ENCODE measurements at regions not wholly inside any gene's neighbourhood (a gene's known extent, or its start where the extent isn't known, plus 50 kb on each side); places are given as distances from the start of the nearest gene placed in this dataset.

- DNase-seq (ENCODE audit: low read depth), result no peak
Observed at GRCh38 chr14:82138431-82138830, 604.8 kb upstream of the SEL1L start.

DNA sequence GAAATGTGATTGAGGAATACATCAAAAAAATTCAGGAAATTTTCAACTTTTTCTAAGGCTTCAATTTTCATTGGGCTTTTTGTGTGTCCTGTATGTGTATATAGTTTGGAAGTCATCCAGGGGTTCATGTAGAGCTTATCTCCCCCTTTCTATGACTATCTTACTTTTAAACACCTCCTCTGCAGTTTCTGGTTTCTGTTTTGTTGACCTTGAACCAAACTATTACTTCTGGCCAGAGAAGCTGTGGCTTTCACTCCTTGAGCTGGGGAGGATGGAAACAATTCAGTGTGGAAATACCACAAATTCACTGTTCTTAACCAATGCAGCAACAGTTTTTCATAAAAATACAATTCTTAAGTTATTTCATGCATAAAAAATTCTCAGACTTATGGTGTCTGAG lies 613.2 kb upstream of the SEL1L start:
- no peak for DNase-seq (ENCODE audit: low read depth)

DNA sequence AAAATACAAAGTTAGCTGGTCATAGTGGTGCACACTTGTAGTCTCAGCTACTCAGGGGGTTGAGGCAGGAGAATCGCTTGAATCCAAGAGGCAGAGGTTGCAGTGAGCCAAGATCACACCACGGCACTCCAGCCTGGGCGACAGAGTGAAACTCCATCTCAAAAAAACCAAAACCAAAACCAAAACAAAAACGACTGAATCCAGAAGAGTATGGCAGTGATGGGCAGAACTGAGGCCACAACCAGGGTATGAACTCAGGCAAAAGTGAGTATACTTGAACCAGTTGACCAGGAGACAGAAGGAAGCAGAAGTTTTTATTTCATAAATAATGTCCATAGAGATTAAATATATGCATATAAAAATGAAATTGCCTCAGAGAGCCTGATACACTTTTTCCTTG lies 620.0 kb upstream of the SEL1L start:
- DNase-seq (ENCODE audit: low read depth), result no peak

DNA sequence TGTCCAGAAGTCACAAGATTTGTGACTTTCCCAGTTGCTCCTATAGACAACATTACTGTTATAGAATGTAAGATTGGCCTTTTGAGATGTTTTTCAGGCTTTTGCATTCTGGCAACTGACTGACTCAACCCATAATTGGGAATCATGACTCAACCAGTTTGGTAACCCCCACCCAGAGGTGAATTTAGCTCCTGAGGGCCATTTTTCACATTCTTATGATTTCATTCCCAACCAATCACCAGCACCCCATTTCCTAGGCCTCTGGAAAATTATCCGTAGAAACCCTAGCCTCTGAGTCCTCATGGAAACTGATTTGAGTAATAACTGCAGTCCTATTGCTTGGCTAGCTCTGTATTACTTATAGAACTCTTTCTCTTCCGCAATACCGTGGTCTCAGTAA lies 626.0 kb upstream of the SEL1L start:
- no peak for DNase-seq (ENCODE audit: low read depth)

GRCh38 chr14:82180139-82180538 lies 646.5 kb upstream of the SEL1L start:
- DNase-seq (ENCODE audit: low read depth), result no peak

DNA sequence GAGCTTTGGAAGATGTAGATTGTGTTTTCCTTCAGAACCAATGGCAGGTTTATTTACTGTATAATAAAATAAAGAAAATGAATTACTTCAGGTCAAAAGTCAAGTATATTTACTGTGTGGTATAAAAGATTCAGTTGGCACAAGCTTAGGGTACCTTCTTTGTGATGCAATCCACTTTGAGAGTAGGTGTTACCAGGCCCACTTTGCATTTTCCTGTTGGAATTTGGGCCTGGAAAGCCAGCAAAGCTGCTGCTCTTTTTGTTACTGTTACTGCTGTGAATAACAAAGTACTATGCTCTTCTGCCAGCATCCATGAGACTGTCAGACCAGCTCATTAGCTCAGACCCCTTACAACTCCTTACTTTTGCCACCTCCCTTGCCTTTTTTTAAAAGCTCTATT lies 649.0 kb upstream of the SEL1L start:
- no peak for DNase-seq (ENCODE audit: low read depth)

DNA sequence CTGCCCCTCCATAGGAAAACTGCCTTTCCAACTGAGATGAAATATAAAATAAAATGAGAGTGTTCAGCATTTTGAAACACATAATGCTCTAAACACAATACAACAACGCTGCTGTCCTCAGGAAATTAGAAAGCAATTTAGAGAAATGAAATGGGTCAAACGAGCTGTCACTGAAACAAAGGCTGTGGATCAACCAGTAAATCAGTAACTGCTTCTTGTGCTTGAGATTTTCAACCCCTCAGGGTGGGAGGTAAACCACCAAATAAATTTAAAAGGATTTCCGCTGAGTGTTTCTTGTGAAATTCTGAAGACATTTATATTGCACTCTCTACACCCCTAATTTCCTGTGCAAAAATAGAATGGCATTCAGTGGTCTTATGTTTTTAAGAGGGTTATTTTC lies 657.1 kb upstream of the SEL1L start:
- no peak for DNase-seq (ENCODE audit: low read depth)

- DNase-seq (ENCODE audit: low read depth), result no peak
Observed at GRCh38 chr14:82192387-82192786, 658.7 kb upstream of the SEL1L start.

DNA sequence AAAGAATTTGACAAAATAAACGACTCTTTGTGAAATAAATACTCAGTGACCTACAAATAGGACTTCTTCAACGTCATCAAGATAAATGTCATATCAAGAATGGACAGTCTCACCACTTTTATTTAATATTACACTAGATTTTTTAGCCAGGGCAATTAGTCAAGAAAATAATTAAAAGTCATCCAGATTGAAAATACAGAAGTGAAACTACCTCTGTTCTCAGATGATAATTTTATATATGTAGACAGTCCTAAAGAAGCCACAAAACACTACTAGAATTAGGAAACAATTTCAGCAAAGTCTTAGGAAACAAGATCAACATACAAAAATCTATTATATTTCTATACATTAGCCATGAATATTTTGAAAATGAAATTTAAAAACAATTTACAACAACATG lies 689.6 kb upstream of the SEL1L start:
- DNase-seq (ENCODE audit: low read depth), result no peak

DNA sequence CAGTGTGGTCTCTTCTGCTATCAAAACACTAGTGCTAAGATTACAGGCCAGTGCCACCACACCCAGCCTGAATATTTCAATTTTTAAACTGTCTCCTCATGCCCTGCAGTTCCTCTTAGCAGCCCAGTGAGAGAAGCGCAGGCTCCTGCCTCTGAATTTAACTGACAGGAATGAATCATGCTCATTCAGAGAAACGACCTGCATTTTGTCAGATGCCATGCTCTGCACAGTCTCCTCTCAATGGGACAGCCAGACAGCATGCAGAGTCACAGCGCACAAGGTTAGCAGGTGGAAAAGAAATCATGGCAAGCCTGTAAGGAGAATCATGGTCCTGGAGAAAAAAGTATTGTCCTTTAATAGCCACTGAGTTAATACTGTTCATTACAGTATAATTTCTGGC lies 691.0 kb upstream of the SEL1L start:
- no peak for DNase-seq (ENCODE audit: low read depth)

DNA sequence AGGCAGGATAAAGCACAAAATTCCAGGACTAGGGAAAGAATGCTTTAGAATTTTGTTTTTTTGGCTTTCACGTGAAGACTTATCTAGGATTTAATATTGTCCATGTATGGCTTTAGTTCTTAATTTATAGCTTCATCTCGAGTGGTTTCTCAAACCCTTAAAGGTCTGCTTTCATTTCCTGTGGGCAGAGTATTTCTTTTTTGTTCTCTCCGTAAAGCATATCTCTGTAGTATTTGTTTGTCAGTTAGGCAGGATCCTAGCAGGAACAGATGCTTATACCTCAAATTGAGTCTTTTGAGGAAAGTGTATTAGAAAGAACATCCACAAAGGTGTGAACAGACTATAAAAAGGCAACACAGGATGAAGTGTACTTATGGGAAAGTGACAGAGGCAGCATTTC lies 697.1 kb upstream of the SEL1L start:
- DNase-seq (ENCODE audit: low read depth), result no peak

- DNase-seq (ENCODE audit: low read depth), result no peak
Observed at GRCh38 chr14:82238649-82239048, 705.0 kb upstream of the SEL1L start.

- DNase-seq (ENCODE audit: low read depth), result no peak
Observed at GRCh38 chr14:82239223-82239622, 705.6 kb upstream of the SEL1L start.

- no peak for DNase-seq (ENCODE audit: low read depth)
Observed at GRCh38 chr14:82244791-82245190, 711.1 kb upstream of the SEL1L start.

DNA sequence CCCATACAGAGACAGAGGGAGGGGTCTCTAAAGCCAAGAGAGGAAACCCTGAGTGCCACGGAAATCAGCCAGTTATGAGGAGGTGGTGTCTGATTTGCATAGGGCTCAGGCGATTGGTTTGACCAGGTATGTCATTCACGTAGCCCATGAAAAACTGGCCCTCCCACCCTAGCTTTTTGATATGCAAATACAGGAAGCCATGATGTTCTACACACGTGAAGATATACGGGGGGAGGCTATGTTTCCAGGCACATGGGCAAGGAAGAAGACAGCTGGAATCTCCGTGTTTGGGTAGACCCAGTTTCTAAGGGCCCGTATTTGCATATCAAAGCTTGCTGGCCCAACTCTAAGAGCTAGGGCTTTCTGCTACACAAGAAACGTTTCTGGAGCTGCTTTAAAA lies 717.8 kb upstream of the SEL1L start:
- DNase-seq (ENCODE audit: low read depth), result no peak

DNA sequence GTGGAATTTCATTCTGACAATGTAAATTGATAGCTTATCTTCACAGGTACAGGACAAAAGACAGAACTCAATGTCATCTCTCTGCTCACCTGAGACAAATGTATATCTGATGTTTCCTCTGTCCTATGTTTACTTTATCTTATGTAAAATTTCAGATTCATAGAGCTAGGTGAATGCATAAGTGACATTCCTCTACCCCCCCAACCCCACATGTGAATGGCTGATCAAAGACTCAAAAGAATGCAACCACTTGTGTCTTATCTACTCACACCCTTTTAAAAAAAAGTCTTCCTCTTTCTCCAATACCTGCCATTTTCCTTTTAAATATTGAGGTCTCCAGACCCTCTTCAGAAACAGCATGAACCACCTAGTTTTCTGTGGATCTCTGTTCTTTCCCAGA lies 736.6 kb upstream of the SEL1L start:
- no peak for DNase-seq (ENCODE audit: low read depth)

DNA sequence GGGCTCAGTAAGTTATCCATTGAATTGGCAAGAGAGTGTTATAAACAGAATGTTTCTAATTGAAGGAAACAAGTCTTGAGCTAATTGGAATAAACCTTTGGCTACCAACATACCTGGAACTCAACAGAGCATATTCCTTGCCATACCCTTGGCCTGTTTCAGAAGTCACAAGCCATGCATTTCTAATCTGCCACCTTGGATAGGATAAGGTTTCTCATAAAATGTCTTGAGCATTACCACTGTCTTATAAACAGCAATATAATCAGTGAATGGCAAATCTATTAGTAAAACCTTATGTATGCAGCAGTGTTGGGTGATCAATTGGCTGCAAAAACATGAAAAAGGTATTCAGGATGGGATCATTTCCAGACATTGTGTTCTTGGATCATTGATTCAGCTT lies 765.2 kb upstream of the SEL1L start:
- no peak for DNase-seq (ENCODE audit: low read depth)

- DNase-seq (ENCODE audit: low read depth), result no peak
Observed at GRCh38 chr14:82309199-82309598, 775.5 kb upstream of the SEL1L start.

GRCh38 chr14:82313889-82314288 lies 780.2 kb upstream of the SEL1L start:
- DNase-seq (ENCODE audit: low read depth), result no peak

GRCh38 chr14:82328442-82328841 lies 794.8 kb upstream of the SEL1L start:
- DNase-seq (ENCODE audit: low read depth), result no peak

GRCh38 chr14:82341261-82341810 lies 807.7 kb upstream of the SEL1L start:
- DNase-seq (ENCODE audit: low read depth), result no peak

- no peak for DNase-seq (ENCODE audit: low read depth)
Observed at GRCh38 chr14:82342596-82342995, 808.9 kb upstream of the SEL1L start.

DNA sequence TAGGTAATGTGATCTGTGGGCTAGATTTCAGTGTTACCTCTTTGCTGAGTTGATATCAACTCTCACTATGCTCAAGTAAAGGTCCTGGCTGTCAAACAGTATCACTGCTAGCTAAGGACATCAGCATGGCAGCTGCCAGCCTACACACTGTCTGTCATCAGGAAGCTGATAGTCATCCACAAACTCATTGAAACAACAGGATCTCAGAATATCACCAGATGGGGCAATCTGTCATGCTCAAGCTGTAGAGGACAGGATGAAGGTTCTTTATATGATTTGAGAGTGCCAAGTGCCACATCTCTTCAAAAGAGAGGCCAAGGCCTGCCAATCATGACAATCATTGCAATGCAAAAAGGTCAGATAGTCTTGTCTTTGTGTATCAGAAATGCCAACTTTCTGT lies 811.5 kb upstream of the SEL1L start:
- DNase-seq (ENCODE audit: low read depth), result no peak

- no peak for DNase-seq (ENCODE audit: low read depth)
Observed at GRCh38 chr14:82354126-82354525, 820.5 kb upstream of the SEL1L start.

- no peak for DNase-seq (ENCODE audit: low read depth)
Observed at GRCh38 chr14:82359201-82359600, 825.5 kb upstream of the SEL1L start.
